ENCODE measurements at regions not wholly inside any gene's neighbourhood (a gene's known extent, or its start where the extent isn't known, plus 50 kb on each side); places are given as distances from the start of the nearest gene placed in this dataset.

DNA sequence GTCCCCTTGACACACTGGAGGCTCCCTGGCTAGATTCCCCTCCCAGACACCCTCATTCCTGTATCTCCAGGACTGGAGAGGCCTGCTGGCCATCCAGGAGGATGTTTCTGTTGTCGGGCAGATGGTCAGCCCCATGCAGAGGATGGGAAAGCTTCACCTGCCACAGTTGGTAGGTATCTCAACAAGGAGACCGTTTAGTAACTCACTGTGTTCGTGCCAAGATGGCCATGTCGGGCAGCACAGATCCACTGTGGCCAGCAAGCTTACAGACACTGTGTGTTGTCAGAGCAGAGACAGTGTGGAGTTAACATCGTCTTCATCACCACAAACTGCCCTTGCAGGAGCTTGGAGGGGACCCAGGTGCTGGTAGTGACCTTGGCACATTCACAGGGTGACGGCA lies 390.9 kb downstream of the SEC14L1 start:
- TF ChIP-seq, protein P1, sequence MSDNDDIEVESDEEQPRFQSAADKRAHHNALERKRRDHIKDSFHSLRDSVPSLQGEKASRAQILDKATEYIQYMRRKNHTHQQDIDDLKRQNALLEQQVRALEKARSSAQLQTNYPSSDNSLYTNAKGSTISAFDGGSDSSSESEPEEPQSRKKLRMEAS (IDR thresholded peaks at IDR 0.05): no peak
- no peak for TF ChIP-seq USF1 (IDR thresholded peaks at IDR 0.05)
- no peak for TF ChIP-seq RAD21 (IDR thresholded peaks at IDR 0.05; ENCODE audit: low read depth)
- no peak for TF ChIP-seq EP300 (IDR thresholded peaks at IDR 0.05; ENCODE audit: borderline replicate concordance)
- TF ChIP-seq CEBPB (IDR thresholded peaks at IDR 0.05): no peak
- no peak for TF ChIP-seq REST (IDR thresholded peaks at IDR 0.05; ENCODE audit: low read depth)
- TF ChIP-seq YY1 (IDR thresholded peaks at IDR 0.05; ENCODE audit: low read depth): no peak
- no peak for TF ChIP-seq NFIC (IDR thresholded peaks at IDR 0.05)

Data from Ishikawa (cell line).